ENCODE measurements at regions not wholly inside any gene's neighbourhood (a gene's known extent, or its start where the extent isn't known, plus 50 kb on each side); places are given as distances from the start of the nearest gene placed in this dataset.

- TF ChIP-seq, protein P1, sequence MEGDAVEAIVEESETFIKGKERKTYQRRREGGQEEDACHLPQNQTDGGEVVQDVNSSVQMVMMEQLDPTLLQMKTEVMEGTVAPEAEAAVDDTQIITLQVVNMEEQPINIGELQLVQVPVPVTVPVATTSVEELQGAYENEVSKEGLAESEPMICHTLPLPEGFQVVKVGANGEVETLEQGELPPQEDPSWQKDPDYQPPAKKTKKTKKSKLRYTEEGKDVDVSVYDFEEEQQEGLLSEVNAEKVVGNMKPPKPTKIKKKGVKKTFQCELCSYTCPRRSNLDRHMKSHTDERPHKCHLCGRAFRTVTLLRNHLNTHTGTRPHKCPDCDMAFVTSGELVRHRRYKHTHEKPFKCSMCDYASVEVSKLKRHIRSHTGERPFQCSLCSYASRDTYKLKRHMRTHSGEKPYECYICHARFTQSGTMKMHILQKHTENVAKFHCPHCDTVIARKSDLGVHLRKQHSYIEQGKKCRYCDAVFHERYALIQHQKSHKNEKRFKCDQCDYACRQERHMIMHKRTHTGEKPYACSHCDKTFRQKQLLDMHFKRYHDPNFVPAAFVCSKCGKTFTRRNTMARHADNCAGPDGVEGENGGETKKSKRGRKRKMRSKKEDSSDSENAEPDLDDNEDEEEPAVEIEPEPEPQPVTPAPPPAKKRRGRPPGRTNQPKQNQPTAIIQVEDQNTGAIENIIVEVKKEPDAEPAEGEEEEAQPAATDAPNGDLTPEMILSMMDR (IDR thresholded peaks at IDR 0.05; ENCODE audit: insufficient read depth, low read length), result no peak
- no peak for TF ChIP-seq POLR2AphosphoS5 (IDR thresholded peaks at IDR 0.05; ENCODE audit: low read depth)
These were observed 602.7 kb upstream of the NOX3 start for GRCh38 chr6:156058356-156058755.
